IMR-90 (cell line): ENCODE measurements at regions not wholly inside any gene's neighbourhood (a gene's known extent, or its start where the extent isn't known, plus 50 kb on each side); places are given as distances from the start of the nearest gene placed in this dataset.

Source experiments
- ATAC-seq: fragments of 200-7000 bp; cut with Tn5 transposase; 2 replicates; pipeline ENCODE4 v1.9.1; 2020; ENCODE audit warnings: low read depth, mild to moderate bottlenecking, moderate library complexity
- BruUV-seq: library from RNA; stranded (reverse); fragments of 400-500 nt; replicated peaks from 2 replicates; lab custom pipeline; 2021; lab: Mats Ljungman, UMichigan
- CTCF ChIA-PET: fragments of 300-600 bp; formaldehyde crosslinking; extraction: SDS; loops from one replicate; lab custom pipeline; 2021; ENCODE audit warnings: antibody characterized with exemption; lab: Yijun Ruan, JAX
- POLR2A ChIA-PET: fragments of 300-600 bp; sonication (Branson Sonifier 250); formaldehyde crosslinking; loops from one replicate; lab custom pipeline; 2022; ENCODE audit warnings: antibody characterized with exemption; ENCODE audit not compliant: unreplicated experiment; lab: Charles Lee
- DNase-seq: peaks from one replicate; pipeline ENCODE4 v3.0.0; 2013
- H2AFZ ChIP-seq: replicated peaks from 2 replicates; pipeline ENCODE3; 2013; ENCODE audit warnings: low read length, mild to moderate bottlenecking; ENCODE audit not compliant: poor library complexity
- H2AK5ac ChIP-seq: 2 replicates; pipeline ENCODE4 v1.6.1; 2013; ENCODE audit warnings: low read depth, low read length, inconsistent platforms
- H2AK9ac ChIP-seq: replicated peaks from 2 replicates; pipeline ENCODE3; 2013; ENCODE audit warnings: mild to moderate bottlenecking, low read depth, low read length, moderate library complexity; ENCODE audit not compliant: poor library complexity
- H2BK120ac ChIP-seq: 2 replicates; pipeline ENCODE4 v1.6.1; 2013; ENCODE audit warnings: low read depth, low read length, inconsistent platforms
- H2BK15ac ChIP-seq: 3 replicates; pipeline ENCODE4 v1.6.1; 2013; ENCODE audit warnings: low read depth, low read length, inconsistent platforms
- H2BK20ac ChIP-seq: 2 replicates; pipeline ENCODE4 v1.6.1; 2013; ENCODE audit warnings: low read depth, mild to moderate bottlenecking, inconsistent platforms, low read length, moderate library complexity
- H2BK5ac ChIP-seq: 2 replicates; pipeline ENCODE4 v1.6.1; 2013; ENCODE audit warnings: mild to moderate bottlenecking, low read depth, low read length, inconsistent platforms; ENCODE audit not compliant: poor library complexity, severe bottlenecking
- H3K14ac ChIP-seq: replicated peaks from 2 replicates; pipeline ENCODE4 v1.6.1; 2013; ENCODE audit warnings: low read depth, low read length, inconsistent platforms
- H3K18ac ChIP-seq: 2 replicates; pipeline ENCODE4 v1.6.1; 2013; ENCODE audit warnings: low read depth, low read length, control low read depth
- H3K23ac ChIP-seq: 2 replicates; pipeline ENCODE4 v1.6.1; 2013; ENCODE audit warnings: low read depth, low read length, inconsistent platforms
- H3K27ac ChIP-seq: 2 replicates; pipeline ENCODE4 v1.5.1; 2013; ENCODE audit warnings: mild to moderate bottlenecking, control low read depth, low read length; ENCODE audit not compliant: insufficient read depth
- H3K27me3 ChIP-seq: 2 replicates; pipeline ENCODE4 v1.6.1; 2013; ENCODE audit warnings: low read length; ENCODE audit not compliant: control insufficient read depth, insufficient read depth
- H3K36me3 ChIP-seq: 2 replicates; pipeline ENCODE4 v1.6.1; 2013; ENCODE audit warnings: low read length, mixed read lengths; ENCODE audit not compliant: control insufficient read depth, insufficient read depth
- H3K4ac ChIP-seq: 2 replicates; pipeline ENCODE4 v1.6.1; 2013; ENCODE audit warnings: low read depth, low read length, inconsistent platforms
- H3K4me1 ChIP-seq: 2 replicates; pipeline ENCODE4 v1.6.1; 2013; ENCODE audit warnings: low read length, mixed read lengths; ENCODE audit not compliant: control insufficient read depth, insufficient read depth
- H3K4me2 ChIP-seq: 2 replicates; pipeline ENCODE4 v1.6.1; 2013; ENCODE audit warnings: low read depth, mild to moderate bottlenecking, control low read depth, low read length, moderate library complexity
- H3K4me3 ChIP-seq: 2 replicates; pipeline ENCODE4 v1.5.1; 2013; ENCODE audit warnings: low read depth, mild to moderate bottlenecking, control low read depth, low read length, moderate library complexity; ENCODE audit not compliant: insufficient read depth
- H3K56ac ChIP-seq: 2 replicates; pipeline ENCODE4 v1.6.1; 2013; ENCODE audit warnings: low read length, inconsistent platforms; ENCODE audit not compliant: insufficient read depth; ENCODE audit errors: extremely low read depth
- H3K79me1 ChIP-seq, 2 experiments: 2 replicates each; pipeline ENCODE4 v1.6.1; 2013; ENCODE audit warnings: low read length in 2 of 2, inconsistent platforms in 1 of 2, low read depth in 1 of 2
- H3K9ac ChIP-seq: 2 replicates; pipeline ENCODE4 v1.6.1; 2013; ENCODE audit warnings: low read depth, low read length, control low read depth
- H3K9me1 ChIP-seq: 2 replicates; pipeline ENCODE4 v1.6.1; 2013; ENCODE audit warnings: low read length, inconsistent platforms; ENCODE audit not compliant: insufficient read depth
- H3K9me3 ChIP-seq: 2 replicates; pipeline ENCODE4 v1.6.1; 2013; ENCODE audit warnings: low read length; ENCODE audit not compliant: control insufficient read depth, insufficient read depth
- H4K20me1 ChIP-seq: 2 replicates; pipeline ENCODE4 v1.6.1; 2013; ENCODE audit warnings: low read length, inconsistent platforms; ENCODE audit not compliant: insufficient read depth
- H4K5ac ChIP-seq: 2 replicates; pipeline ENCODE4 v1.6.1; 2013; ENCODE audit warnings: mild to moderate bottlenecking, low read depth, low read length, control low read depth
- H4K8ac ChIP-seq, 2 experiments: 2 replicates each; pipeline ENCODE4 v1.6.1; 2013; ENCODE audit warnings: low read depth in 2 of 2, low read length in 2 of 2, control low read depth in 1 of 2, inconsistent platforms in 1 of 2
- H4K91ac ChIP-seq: 2 replicates; pipeline ENCODE4 v1.6.1; 2013; ENCODE audit warnings: low read depth, low read length, inconsistent platforms; ENCODE audit not compliant: insufficient read depth
- BHLHE40 ChIP-seq: fragments of 150-350 bp; IDR thresholded peaks from 2 replicates; pipeline ENCODE4 v1.6.1; 2016; ENCODE audit warnings: mild to moderate bottlenecking, low read depth, low read length
- CEBPB ChIP-seq: IDR thresholded peaks from 2 replicates; pipeline ENCODE4 v1.6.1; 2012; ENCODE audit warnings: low read depth, low read length, improper control_type of control experiment
- MAZ ChIP-seq: IDR thresholded peaks from 2 replicates; pipeline ENCODE4 v1.6.1; 2012; ENCODE audit warnings: low read depth, mild to moderate bottlenecking, low read length, improper control_type of control experiment, moderate library complexity, borderline replicate concordance
- MXI1 ChIP-seq: IDR thresholded peaks from 2 replicates; pipeline ENCODE4 v1.6.1; 2012; ENCODE audit warnings: low read depth, mild to moderate bottlenecking, low read length, moderate library complexity, borderline replicate concordance
- NFE2L2 ChIP-seq: fragments of 150-350 bp; IDR thresholded peaks from 2 replicates; pipeline ENCODE4 v1.6.1; 2016; ENCODE audit warnings: low read depth, mild to moderate bottlenecking, low read length
- POLR2A ChIP-seq: IDR thresholded peaks from 2 replicates; pipeline ENCODE4 v1.6.1; 2012; ENCODE audit warnings: mild to moderate bottlenecking, low read depth, low read length
- RCOR1 ChIP-seq: IDR thresholded peaks from 2 replicates; pipeline ENCODE4 v1.6.1; 2012; ENCODE audit warnings: mild to moderate bottlenecking, low read length, improper control_type of control experiment; ENCODE audit not compliant: insufficient replicate concordance
- RFX5 ChIP-seq: IDR thresholded peaks from 2 replicates; pipeline ENCODE4 v1.8.0; 2012; ENCODE audit warnings: low read depth, mild to moderate bottlenecking, low read length, moderate library complexity
- SMC3 ChIP-seq: fragments of 150-350 bp; IDR thresholded peaks from 2 replicates; pipeline ENCODE4 v1.6.1; 2016; ENCODE audit warnings: low read depth, mild to moderate bottlenecking, antibody characterized with exemption, low read length, moderate library complexity
- USF2 ChIP-seq: fragments of 150-350 bp; IDR thresholded peaks from 2 replicates; pipeline ENCODE4 v1.6.1; 2017; ENCODE audit warnings: mild to moderate bottlenecking, antibody characterized with exemption, low read length, low read depth
- WGBS, 2 experiments: methylation state at CpG; one replicate each; pipeline versions ENCODE4 v1.1.5 to v1.1.7; 2013; ENCODE audit warnings: missing lambda C conversion rate in 2 of 2; ENCODE audit not compliant: insufficient read length in 1 of 2; ENCODE audit errors: extremely low coverage in 2 of 2; 5-methylcytosine and 5-hydroxymethylcytosine counted together
- dilution Hi-C: fragments of 300-500 bp; cut with HindIII; formaldehyde crosslinking; loops from one replicate; pipeline ENCODE4 v1.14.3; 2018; ENCODE audit warnings: low sequenced_read_pairs; ENCODE audit not compliant: unreplicated experiment
- in situ Hi-C: fragments of 300-500 bp; cut with MboI; formaldehyde crosslinking; loops from 3 replicates; pipeline ENCODE4 v1.14.3; 2019; ENCODE audit warnings: low sequenced_read_pairs, inconsistent platforms, mixed read lengths
- intact Hi-C: fragments of 100-400 bp; cut with micrococcal nuclease; formaldehyde crosslinking; loops from 2 replicates; pipeline ENCODE4 v1.10.0; 2022
- TF ChIP-seq, protein P1 (sequence below): fragments of 150-350 bp; IDR thresholded peaks from 2 replicates; pipeline ENCODE4 v1.6.1; 2016; ENCODE audit warnings: low read depth, mild to moderate bottlenecking, low read length, moderate library complexity, borderline replicate concordance

- Histone ChIP-seq H3K4me2 (no peak overlapping the region; the same call in 1 of the 2 replicates), H2BK20ac (no peak overlapping the region), H3K56ac (no peak overlapping the region), H3K4ac (no peak overlapping the region), H3K9ac (no peak overlapping the region), H2BK120ac (no peak overlapping the region), H2AK9ac (no peak overlapping the region), H3K4me3 (no peak overlapping the region), H3K27ac (no peak overlapping the region), H2BK5ac (no peak overlapping the region), H3K18ac (no peak overlapping the region), H4K8ac (no peak overlapping the region), H3K36me3 (no peaks in the 10 kb centered on the region), H3K4me1 (no peaks in the 10 kb centered on the region; the same call in 1 of the 2 replicates), H2AK5ac (no peak overlapping the region), H3K23ac (no peak overlapping the region), H2AFZ (no peak overlapping the region), H3K9me1 (no peaks in the 10 kb centered on the region), H3K9me3 (no peaks in the 10 kb centered on the region), H3K14ac (no peak overlapping the region; the same call in 1 of the 2 replicates), H3K79me1 (no peaks in the 10 kb centered on the region), H4K5ac (no peak overlapping the region), H2BK15ac (no peak overlapping the region), H3K27me3 (no peaks in the 10 kb centered on the region), H4K20me1 (no peaks in the 10 kb centered on the region), H4K91ac (no peak overlapping the region)
- DNase-seq (peak; percentile 51), ATAC-seq (peak; percentile 63)
- dilution Hi-C loops (no loop called here), in situ Hi-C loops (no loop called here), intact Hi-C loops (no loop called here)
- 29% methylated on average over 1 of the region's 2 CpGs; no CpG with 5 or more reads in 1 of the 2 experiments for WGBS, 2 experiments
- TF ChIP-seq RFX5 (no peak), POLR2A (no peak), SMC3 (no peak), RCOR1 (no peak), USF2 (no peak), BHLHE40 (no peak), NFE2L2 (no peak), CEBPB (no peak), MXI1 (no peak), MAZ (no peak)
- TF ChIP-seq, protein P1, sequence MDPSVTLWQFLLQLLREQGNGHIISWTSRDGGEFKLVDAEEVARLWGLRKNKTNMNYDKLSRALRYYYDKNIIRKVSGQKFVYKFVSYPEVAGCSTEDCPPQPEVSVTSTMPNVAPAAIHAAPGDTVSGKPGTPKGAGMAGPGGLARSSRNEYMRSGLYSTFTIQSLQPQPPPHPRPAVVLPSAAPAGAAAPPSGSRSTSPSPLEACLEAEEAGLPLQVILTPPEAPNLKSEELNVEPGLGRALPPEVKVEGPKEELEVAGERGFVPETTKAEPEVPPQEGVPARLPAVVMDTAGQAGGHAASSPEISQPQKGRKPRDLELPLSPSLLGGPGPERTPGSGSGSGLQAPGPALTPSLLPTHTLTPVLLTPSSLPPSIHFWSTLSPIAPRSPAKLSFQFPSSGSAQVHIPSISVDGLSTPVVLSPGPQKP = no peak
- ChIA-PET CTCF (no interaction called here), POLR2A (no interaction called here)
- BruUV-seq = no TSS peak
These were observed 282.5 kb downstream of the PTBP2 start for GRCh38 chr1:97004054-97004453.
